HG02610 (cell line): ENCODE measurements at regions not wholly inside any gene's neighbourhood (a gene's known extent, or its start where the extent isn't known, plus 50 kb on each side); places are given as distances from the start of the nearest gene placed in this dataset.
"Not testable (repeated sequence)": the region's sequence is repeated elsewhere in the genome, so short reads cannot be mapped to it uniquely, and the experiment has no call there.

Experiments
- ATAC-seq: cut with Tn5 transposase; IDR thresholded peaks from one replicate; pipeline ENCODE4 v1.9.1; 2021; ENCODE audit warnings: mild to moderate bottlenecking, moderate library complexity; ENCODE audit not compliant: unreplicated experiment

- no peak for ATAC-seq
These were observed 413.8 kb upstream of the CD180 start for GRCh38 chr5:67610186-67610912.

GRCh38 chr5:67607958-67608357, 411.4 kb upstream of the CD180 start:
- ATAC-seq, result peak; percentile 63

- ATAC-seq, result no peak
These were observed 410.0 kb upstream of the CD180 start for GRCh38 chr5:67606586-67606947.

- no peak for ATAC-seq
These were observed 409.4 kb upstream of the CD180 start for GRCh38 chr5:67605730-67606585.

- no peak for ATAC-seq
These were observed 394.9 kb upstream of the CD180 start for GRCh38 chr5:67591491-67591890.

- no peak for ATAC-seq
These were observed 391.8 kb upstream of the CD180 start for GRCh38 chr5:67588389-67588788.

GRCh38 chr5:67581203-67581602, 384.6 kb upstream of the CD180 start:
- ATAC-seq, result no peak

- ATAC-seq, result no peak
These were observed 381.4 kb upstream of the CD180 start for GRCh38 chr5:67578011-67578410.

GRCh38 chr5:67577424-67577823, 380.8 kb upstream of the CD180 start:
- ATAC-seq, result no peak

- no peak for ATAC-seq
These were observed 379.5 kb upstream of the CD180 start for GRCh38 chr5:67576112-67576511.

GRCh38 chr5:67575087-67575486, 378.5 kb upstream of the CD180 start:
- ATAC-seq, result no peak

GRCh38 chr5:67561151-67561932, 364.7 kb upstream of the CD180 start:
- ATAC-seq, result no peak

GRCh38 chr5:67552773-67553172, 356.2 kb upstream of the CD180 start:
- ATAC-seq, result no peak

- no peak for ATAC-seq
These were observed 353.3 kb upstream of the CD180 start for GRCh38 chr5:67549947-67550346.

GRCh38 chr5:67549296-67549618, 352.7 kb upstream of the CD180 start:
- no peak for ATAC-seq

- no peak for ATAC-seq
These were observed 352.1 kb upstream of the CD180 start for GRCh38 chr5:67548520-67549295.

GRCh38 chr5:67547682-67548081, 351.1 kb upstream of the CD180 start:
- ATAC-seq, result no peak

- not testable (repeated sequence) for ATAC-seq
These were observed 348.3 kb upstream of the CD180 start for GRCh38 chr5:67544942-67545341.

- no peak for ATAC-seq
These were observed 347.2 kb upstream of the CD180 start for GRCh38 chr5:67543720-67544270.

- ATAC-seq, result no peak
These were observed 345.9 kb upstream of the CD180 start for GRCh38 chr5:67542479-67542878.

- no peak for ATAC-seq
These were observed 345.3 kb upstream of the CD180 start for GRCh38 chr5:67541875-67542274.
